Sigmoid colon (tissue), 6 donors: ENCODE measurements at regions not wholly inside any gene's neighbourhood (a gene's known extent, or its start where the extent isn't known, plus 50 kb on each side); places are given as distances from the start of the nearest gene placed in this dataset.

ENCODE experiments used
- DNase-seq: peaks from one replicate; pipeline ENCODE4 v3.0.0-alpha.2; 2019
- H3K27ac ChIP-seq, 4 donors: fragments of 200-600 bp; sonication (generic); one replicate each; pipeline ENCODE4 v1.5.1; 2016 to 2019; ENCODE audit warnings: mild to moderate bottlenecking in 1 of 4
- H3K27me3 ChIP-seq, 3 donors: fragments of 200-600 bp; sonication (generic); one replicate each; pipeline ENCODE4 v1.5.1; 2019; ENCODE audit warnings: mild to moderate bottlenecking in 1 of 3
- H3K36me3 ChIP-seq, 4 donors: fragments of 200-600 bp; sonication (generic); one replicate each; pipeline ENCODE4 v1.5.1; 2016 to 2019
- H3K4me1 ChIP-seq, 4 donors: fragments of 200-600 bp; sonication (generic); one replicate each; pipeline ENCODE4 v1.5.1; 2017 to 2019
- H3K4me3 ChIP-seq, 4 donors: fragments of 200-600 bp; sonication (generic); one replicate each; pipeline ENCODE4 v1.5.1; 2017 to 2019; ENCODE audit warnings: mild to moderate bottlenecking in 2 of 4, moderate library complexity in 1 of 4
- H3K9me3 ChIP-seq, 4 donors: fragments of 200-600 bp in 3 of 4; sonication (generic) in 3 of 4; one replicate each; pipeline versions ENCODE4 v1.5.1 to v1.6.1; 2013 to 2019
- EP300 ChIP-seq, 4 donors: sonication (generic); formaldehyde crosslinking; IDR thresholded peaks; one replicate each; pipeline ENCODE4 v1.6.1; 2017; ENCODE audit warnings: antibody characterized with exemption in 4 of 4
- POLR2A ChIP-seq, 2 donors: fragments of 450-650 bp; IDR thresholded peaks; one replicate each; pipeline ENCODE4 v1.6.1; 2016; ENCODE audit warnings: antibody characterized with exemption in 2 of 2, mild to moderate bottlenecking in 2 of 2, moderate library complexity in 2 of 2
- POLR2AphosphoS5 ChIP-seq, 4 donors: sonication (generic); formaldehyde crosslinking; IDR thresholded peaks; one replicate each; pipeline ENCODE4 v1.6.1; 2017; ENCODE audit warnings: antibody characterized with exemption in 4 of 4
- WGBS, 2 donors: extraction: QIAGEN DNeasy Blood & Tissue Kit; methylation state at CpG; one replicate each; pipeline ENCODE4 v1.1.7; 2013; 5-methylcytosine and 5-hydroxymethylcytosine counted together
- intact Hi-C: fragments of 100-400 bp; cut with DNase I; formaldehyde crosslinking; loops from one replicate; pipeline ENCODE4 v1.15.1; 2023
- TF ChIP-seq, protein P1 (sequence below), 4 experiments: fragments of 450-650 bp in 3 of 4; fragments of 200-600 bp in 1 of 4; IDR thresholded peaks; one replicate each; pipeline ENCODE4 v1.5.1; 2016 to 2019; ENCODE audit warnings: antibody characterized with exemption in 4 of 4, mild to moderate bottlenecking in 3 of 4, moderate library complexity in 2 of 4
- donor health status: healthy with polysubstance abuse.
- donor health status: healthy.

DNA sequence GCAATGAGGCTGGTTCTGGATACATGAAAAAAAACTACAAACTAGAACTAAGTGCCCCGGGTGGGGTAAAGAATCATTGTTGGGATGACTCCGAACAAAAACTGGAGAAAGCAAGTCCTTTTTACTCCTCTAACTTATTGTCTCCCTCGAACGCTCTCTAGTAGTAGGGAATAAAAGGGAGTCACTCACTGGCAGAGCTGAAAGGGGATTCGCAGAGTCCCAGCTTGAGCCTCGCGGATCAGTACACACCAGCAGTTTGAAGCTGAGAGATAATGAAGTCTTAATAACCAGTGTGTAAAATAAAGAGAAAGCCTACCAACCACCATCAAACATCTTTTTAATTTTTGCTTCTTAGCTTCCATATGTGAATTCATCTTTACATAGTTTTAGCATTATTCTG, 521.9 kb upstream of the ARX start:
- Histone ChIP-seq H3K36me3 (no peaks in the 10 kb centered on the region), H3K4me1 (no peaks in the 10 kb centered on the region), H3K9me3 (no peaks in the 10 kb centered on the region), H3K27ac (no peak overlapping the region), H3K4me3 (no peak overlapping the region), H3K27me3 (no peaks in the 10 kb centered on the region)
- intact Hi-C loops = no loop called here
- TF ChIP-seq EP300 (IDR thresholded peaks at IDR 0.05) = no peak
- TF ChIP-seq POLR2AphosphoS5 (IDR thresholded peaks at IDR 0.05) = no peak
- TF ChIP-seq, protein P1, sequence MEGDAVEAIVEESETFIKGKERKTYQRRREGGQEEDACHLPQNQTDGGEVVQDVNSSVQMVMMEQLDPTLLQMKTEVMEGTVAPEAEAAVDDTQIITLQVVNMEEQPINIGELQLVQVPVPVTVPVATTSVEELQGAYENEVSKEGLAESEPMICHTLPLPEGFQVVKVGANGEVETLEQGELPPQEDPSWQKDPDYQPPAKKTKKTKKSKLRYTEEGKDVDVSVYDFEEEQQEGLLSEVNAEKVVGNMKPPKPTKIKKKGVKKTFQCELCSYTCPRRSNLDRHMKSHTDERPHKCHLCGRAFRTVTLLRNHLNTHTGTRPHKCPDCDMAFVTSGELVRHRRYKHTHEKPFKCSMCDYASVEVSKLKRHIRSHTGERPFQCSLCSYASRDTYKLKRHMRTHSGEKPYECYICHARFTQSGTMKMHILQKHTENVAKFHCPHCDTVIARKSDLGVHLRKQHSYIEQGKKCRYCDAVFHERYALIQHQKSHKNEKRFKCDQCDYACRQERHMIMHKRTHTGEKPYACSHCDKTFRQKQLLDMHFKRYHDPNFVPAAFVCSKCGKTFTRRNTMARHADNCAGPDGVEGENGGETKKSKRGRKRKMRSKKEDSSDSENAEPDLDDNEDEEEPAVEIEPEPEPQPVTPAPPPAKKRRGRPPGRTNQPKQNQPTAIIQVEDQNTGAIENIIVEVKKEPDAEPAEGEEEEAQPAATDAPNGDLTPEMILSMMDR (IDR thresholded peaks at IDR 0.05) = no peak
- DNase-seq = no peak
- 89 to 92% methylated on average over 7 of the region's 7 CpGs for WGBS, 2 donors

DNA sequence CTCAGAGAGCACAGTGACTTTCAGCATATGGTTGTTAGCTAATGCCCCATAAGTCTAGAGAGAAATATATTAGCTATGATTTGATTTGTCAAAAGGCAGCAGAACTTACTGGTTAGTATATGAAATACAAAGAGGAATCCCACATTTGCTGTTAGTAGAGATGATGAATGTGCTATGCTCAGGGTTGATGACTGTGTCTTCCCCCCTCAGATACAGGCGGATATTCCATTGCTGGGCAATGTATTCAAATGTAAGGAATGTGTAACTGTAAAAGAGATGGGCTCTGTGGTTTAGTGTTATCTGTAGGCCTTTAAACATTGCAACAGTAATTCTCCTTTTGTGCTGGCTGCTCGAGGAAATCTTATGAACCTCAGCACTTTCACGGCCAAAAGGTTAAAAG, 528.9 kb upstream of the ARX start:
- Histone ChIP-seq H3K9me3 (no peaks in the 10 kb centered on the region), H3K27me3 (no peaks in the 10 kb centered on the region), H3K4me3 (no peak overlapping the region), H3K27ac (no peak overlapping the region), H3K36me3 (no peaks in the 10 kb centered on the region), H3K4me1 (no peaks in the 10 kb centered on the region)
- no peak for DNase-seq
- WGBS, 2 donors = 42 to 75% methylated on average over 3 of the region's 3 CpGs
- no peak for TF ChIP-seq POLR2A (IDR thresholded peaks at IDR 0.05)
- intact Hi-C loops = no loop called here

DNA sequence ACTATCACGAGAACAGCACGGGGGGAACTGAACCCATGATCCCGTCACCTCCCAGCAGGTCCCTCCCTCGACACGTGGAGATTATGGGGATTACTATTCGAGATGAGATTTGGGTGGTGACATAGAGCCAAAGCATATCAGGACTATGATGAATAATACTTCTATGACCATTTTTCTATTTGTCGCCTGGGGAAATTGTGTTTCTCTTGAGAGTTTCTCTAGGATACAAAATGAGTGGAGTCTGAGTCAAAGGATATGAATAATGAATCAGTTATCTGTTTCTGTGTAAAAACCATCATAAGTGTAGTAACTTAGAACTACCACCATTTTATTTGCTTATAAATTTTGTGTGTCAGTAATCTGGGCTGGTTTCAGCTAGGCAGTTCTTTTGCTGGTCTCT, 533.0 kb upstream of the ARX start:
- Histone ChIP-seq H3K36me3 (no peaks in the 10 kb centered on the region), H3K9me3 (no peaks in the 10 kb centered on the region), H3K4me3 (no peak overlapping the region), H3K27ac (no peak overlapping the region), H3K27me3 (no peaks in the 10 kb centered on the region), H3K4me1 (no peaks in the 10 kb centered on the region)
- TF ChIP-seq POLR2A (IDR thresholded peaks at IDR 0.05) (no peak), EP300 (IDR thresholded peaks at IDR 0.05) (no peak), POLR2AphosphoS5 (IDR thresholded peaks at IDR 0.05) (no peak)
- TF ChIP-seq, protein P1 (IDR thresholded peaks at IDR 0.05) = no peak
- WGBS, 2 donors = 63 to 91% methylated on average over 7 of the region's 7 CpGs
- no peak for DNase-seq
- intact Hi-C loops = no loop called here

GRCh38 chrX:25555521-25555920, 539.8 kb upstream of the ARX start:
- H3K36me3 ChIP-seq = no peaks in the 10 kb centered on the region
- intact Hi-C loops = no loop called here

DNA sequence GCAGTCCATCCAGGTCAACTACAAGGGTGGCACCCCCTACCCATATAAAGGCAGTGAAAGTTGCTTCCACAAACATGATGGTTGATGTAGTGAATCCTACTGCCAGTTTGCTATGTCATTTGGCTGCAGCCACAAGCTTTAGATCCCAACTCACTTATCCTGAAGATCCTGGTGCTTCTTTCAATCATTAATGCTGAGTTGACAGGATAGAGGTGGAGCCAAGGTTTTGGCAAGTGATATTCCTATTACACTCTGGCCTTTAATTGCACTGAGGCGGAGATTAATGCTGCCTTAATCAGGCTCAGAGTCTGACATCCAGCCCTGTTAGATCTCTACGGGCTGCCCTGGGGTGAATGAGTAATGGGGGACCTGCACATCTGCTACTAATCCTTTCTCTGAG, 542.4 kb upstream of the ARX start:
- Histone ChIP-seq H3K4me1 (no peaks in the 10 kb centered on the region), H3K27me3 (no peaks in the 10 kb centered on the region), H3K9me3 (no peaks in the 10 kb centered on the region), H3K4me3 (no peak overlapping the region), H3K27ac (no peak overlapping the region), H3K36me3 (no peaks in the 10 kb centered on the region)
- no peak for DNase-seq
- TF ChIP-seq POLR2AphosphoS5 (IDR thresholded peaks at IDR 0.05) (no peak), EP300 (IDR thresholded peaks at IDR 0.05) (no peak), POLR2A (IDR thresholded peaks at IDR 0.05) (no peak)
- TF ChIP-seq, protein P1 (IDR thresholded peaks at IDR 0.05) = no peak
- WGBS, 2 donors = 85 to 86% methylated on average over 2 of the region's 2 CpGs
- intact Hi-C loops = no loop called here

More at GRCh38 chrX:25555521-25555920, 539.8 kb upstream of the ARX start:
- no peak for TF ChIP-seq EP300 (IDR thresholded peaks at IDR 0.05)
- TF ChIP-seq, protein P1 (IDR thresholded peaks at IDR 0.05) = no peak
- TF ChIP-seq POLR2A (IDR thresholded peaks at IDR 0.05) = no peak
- TF ChIP-seq POLR2AphosphoS5 (IDR thresholded peaks at IDR 0.05) = no peak
- DNase-seq = no peak
- Histone ChIP-seq H3K4me1 (no peaks in the 10 kb centered on the region), H3K9me3 (no peaks in the 10 kb centered on the region), H3K27me3 (no peaks in the 10 kb centered on the region), H3K27ac (no peak overlapping the region), H3K4me3 (no peak overlapping the region)
- 77 to 83% methylated on average over 4 of the region's 4 CpGs for WGBS, 2 donors
